ENCODE measurements at regions not wholly inside any gene's neighbourhood (a gene's known extent, or its start where the extent isn't known, plus 50 kb on each side); places are given as distances from the start of the nearest gene placed in this dataset.

DNA sequence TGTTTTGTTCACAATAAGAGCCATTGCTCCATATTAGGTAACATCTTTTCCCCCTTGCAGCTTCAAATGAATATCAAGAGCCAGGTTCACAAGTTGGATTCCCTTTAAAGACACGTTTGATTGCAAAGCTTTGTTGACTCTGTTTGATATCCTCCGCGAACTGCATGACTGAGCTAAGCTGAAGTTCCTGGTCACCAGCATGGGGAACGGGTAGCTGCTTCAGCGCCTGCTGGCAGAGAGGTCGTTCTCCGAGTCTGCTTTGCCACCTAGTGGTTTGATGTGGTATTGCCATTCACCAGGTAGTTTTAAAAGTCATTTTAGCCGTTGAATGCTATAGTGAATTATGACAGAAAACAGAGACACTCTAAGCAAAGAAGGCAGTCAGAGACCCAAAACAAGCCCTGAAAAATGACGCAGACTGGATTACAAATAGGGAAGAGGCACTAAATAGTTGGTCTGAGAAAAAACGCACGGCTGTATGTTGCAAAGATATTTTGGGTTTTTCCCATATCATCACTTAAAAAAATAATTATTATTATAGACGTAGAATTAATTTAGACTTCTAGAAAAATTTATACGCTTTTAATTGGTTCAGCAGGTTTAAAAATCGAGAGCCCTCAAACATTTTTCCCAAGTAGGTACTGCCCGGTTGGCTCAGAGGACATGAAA lies 193.5 kb upstream of the FMN2 start:
- Histone ChIP-seq H3K4me3 (no peak overlapping the region), H3K27ac (no peak overlapping the region), H3K4me1 (replicated peaks in 1 of 2) (peaks cover 6 to 8% of the 10 kb centered on the region in 2 donors)
- peak; percentile 85 to 99 (median 96) for ATAC-seq (replicated peaks in 6 of 8)
- 0 to 31% (median 12%) methylated on average over 4 to 15 of the region's 15 CpGs for WGBS, 10 experiments
- in situ Hi-C loops (cut with MboI; ENCODE audit: low pct_unique_long_range_greater_than_20kb in 2 of 9, low sequenced_read_pairs in 9 of 9, unreplicated experiment in 9 of 9) = loop anchor here in 4 of 9 experiments (10.0 to 25.0 kb wide), 2 partner anchors 486 to 503 kb away; no protein-coding TSS in a partner anchor

- ATAC-seq (replicated peaks in 6 of 8) = no peak
These were observed 191.9 kb upstream of the FMN2 start for GRCh38 chr1:239899747-239900146.

DNA sequence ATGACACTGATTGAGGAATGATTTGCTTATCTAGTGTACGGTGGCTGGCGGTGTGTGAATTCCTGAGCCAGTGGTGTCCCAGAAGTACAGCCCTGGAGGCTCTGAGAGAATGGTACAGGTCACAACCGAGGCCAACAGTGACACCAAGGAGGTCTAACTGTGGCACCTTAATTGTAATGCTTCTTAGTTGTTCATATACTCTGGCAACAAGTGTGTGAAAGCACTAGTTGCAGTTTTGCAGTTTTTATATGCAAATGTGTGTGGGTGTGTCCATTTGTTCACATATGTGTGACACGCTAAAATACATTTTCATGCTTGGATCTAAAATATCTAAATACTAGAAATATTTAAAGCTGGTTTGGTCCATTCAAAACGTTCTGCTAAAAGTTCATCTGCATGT lies 185.3 kb upstream of the FMN2 start:
- no peaks in the 10 kb centered on the region for H3K4me1 ChIP-seq (replicated peaks in 1 of 2)
- ATAC-seq (replicated peaks in 6 of 8) = no peak
- H3K4me3 ChIP-seq = no peak overlapping the region
- in situ Hi-C loops (cut with MboI; ENCODE audit: low pct_unique_long_range_greater_than_20kb in 2 of 9, low sequenced_read_pairs in 9 of 9, unreplicated experiment in 9 of 9) = no loop called here
- H3K27ac ChIP-seq = no peak overlapping the region
- WGBS, 10 experiments = 18 to 100% (median 94%) methylated on average over 1 to 5 of the region's 5 CpGs

More at GRCh38 chr1:239899747-239900146, 191.9 kb upstream of the FMN2 start:
- no peak overlapping the region for H3K27ac ChIP-seq
- in situ Hi-C loops (cut with MboI; ENCODE audit: low pct_unique_long_range_greater_than_20kb in 2 of 9, low sequenced_read_pairs in 9 of 9, unreplicated experiment in 9 of 9) = loop anchor here in 4 of 9 experiments (10.0 to 25.0 kb wide), 2 partner anchors 487 to 505 kb away; no protein-coding TSS in a partner anchor
- peaks cover 6 to 8% of the 10 kb centered on the region in 2 donors for H3K4me1 ChIP-seq (replicated peaks in 1 of 2)
- 40 to 100% (median 93%) methylated on average over 1 to 3 of the region's 3 CpGs; no CpG with 5 or more reads in 5 of the 10 experiments for WGBS, 10 experiments
- no peak overlapping the region for H3K4me3 ChIP-seq

DNA sequence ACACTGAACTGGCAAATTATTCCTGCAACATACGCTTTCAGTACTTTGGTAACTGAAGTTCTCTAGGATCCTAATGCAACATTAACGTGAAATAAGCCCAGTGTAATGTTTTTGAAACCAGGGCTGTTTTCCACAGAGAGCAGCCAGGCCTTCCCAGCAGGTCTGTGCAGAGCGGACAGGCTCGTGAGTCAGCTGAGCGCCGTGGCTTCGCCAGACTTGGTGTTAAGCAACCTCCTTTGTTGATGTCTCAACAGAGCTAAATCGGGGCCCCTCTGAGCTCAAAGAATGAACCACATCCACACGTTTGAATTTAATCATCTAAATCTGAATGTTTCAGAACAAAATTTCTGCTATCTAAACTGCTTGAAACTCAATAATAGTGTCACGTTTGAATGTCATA lies 181.8 kb upstream of the FMN2 start:
- Histone ChIP-seq H3K27ac (no peak overlapping the region), H3K4me3 (no peak overlapping the region), H3K4me1 (replicated peaks in 1 of 2) (no peaks in the 10 kb centered on the region)
- 21 to 97% (median 73%) methylated on average over 3 to 10 of the region's 10 CpGs; no CpG with 5 or more reads in 1 of the 10 experiments for WGBS, 10 experiments
- ATAC-seq (replicated peaks in 6 of 8) = peak in 5 of 8 experiments; percentile 32 to 80 (median 63)
- in situ Hi-C loops (cut with MboI; ENCODE audit: low pct_unique_long_range_greater_than_20kb in 2 of 9, low sequenced_read_pairs in 9 of 9, unreplicated experiment in 9 of 9) = no loop called here

DNA sequence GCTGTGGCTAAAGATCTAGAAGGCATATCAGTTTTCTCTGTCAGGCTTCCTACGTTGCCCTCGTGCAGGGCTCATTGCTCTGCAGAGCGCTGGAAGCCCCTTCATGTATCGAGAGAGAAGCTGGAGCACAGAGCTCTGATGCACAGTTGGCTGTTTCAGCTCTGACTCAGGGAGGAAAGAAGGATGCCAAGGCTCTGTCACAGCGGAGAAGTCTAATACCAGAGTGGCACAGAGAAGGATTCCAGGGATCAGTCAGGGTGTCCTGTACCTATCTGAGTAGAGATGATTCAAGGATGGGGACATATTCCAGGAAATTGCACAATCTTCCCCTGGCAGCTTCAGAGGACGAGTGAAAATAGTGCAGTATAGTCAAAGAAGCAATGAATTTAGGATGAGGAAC lies 179.2 kb upstream of the FMN2 start:
- in situ Hi-C loops (cut with MboI; ENCODE audit: low pct_unique_long_range_greater_than_20kb in 2 of 9, low sequenced_read_pairs in 9 of 9, unreplicated experiment in 9 of 9) = no loop called here
- Histone ChIP-seq H3K4me3 (no peak overlapping the region), H3K27ac (no peak overlapping the region), H3K4me1 (replicated peaks in 1 of 2) (no peaks in the 10 kb centered on the region)
- WGBS, 10 experiments = 0 to 100% (median 80%) methylated on average over 2 to 6 of the region's 6 CpGs
- no peak for ATAC-seq (replicated peaks in 6 of 8)

GRCh38 chr1:239913141-239913585 lies 178.5 kb upstream of the FMN2 start:
- in situ Hi-C loops (cut with MboI; ENCODE audit: low pct_unique_long_range_greater_than_20kb in 2 of 9, low sequenced_read_pairs in 9 of 9, unreplicated experiment in 9 of 9) = no loop called here

GRCh38 chr1:239914751-239915231 lies 176.9 kb upstream of the FMN2 start:
- Histone ChIP-seq H3K4me3 (no peak overlapping the region), H3K27ac (no peak overlapping the region), H3K4me1 (replicated peaks in 1 of 2) (no peaks in the 10 kb centered on the region)
- in situ Hi-C loops (cut with MboI; ENCODE audit: low pct_unique_long_range_greater_than_20kb in 2 of 9, low sequenced_read_pairs in 9 of 9, unreplicated experiment in 9 of 9) = no loop called here
- WGBS, 10 experiments = 0 to 88% (median 50%) methylated on average over 1 to 5 of the region's 5 CpGs; no CpG with 5 or more reads in 1 of the 10 experiments
- peak in 3 of 8 experiments; percentile 91 to 99 (median 98) for ATAC-seq (replicated peaks in 6 of 8)

More at GRCh38 chr1:239913141-239913585, 178.5 kb upstream of the FMN2 start:
- Histone ChIP-seq H3K4me1 (replicated peaks in 1 of 2) (no peaks in the 10 kb centered on the region), H3K4me3 (no peak overlapping the region), H3K27ac (no peak overlapping the region)
- ATAC-seq (replicated peaks in 6 of 8) = no peak
- WGBS, 10 experiments = 40 to 100% (median 92%) methylated on average over 1 to 4 of the region's 4 CpGs

GRCh38 chr1:239918634-239919033 lies 173.0 kb upstream of the FMN2 start:
- Histone ChIP-seq H3K27ac (no peak overlapping the region), H3K4me3 (no peak overlapping the region), H3K4me1 (replicated peaks in 1 of 2) (no peaks in the 10 kb centered on the region)
- in situ Hi-C loops (cut with MboI; ENCODE audit: low pct_unique_long_range_greater_than_20kb in 2 of 9, low sequenced_read_pairs in 9 of 9, unreplicated experiment in 9 of 9) = no loop called here
- ATAC-seq (replicated peaks in 6 of 8) = no peak
- WGBS, 10 experiments = 17 to 100% (median 81%) methylated on average over 1 to 4 of the region's 4 CpGs; no CpG with 5 or more reads in 2 of the 10 experiments

- in situ Hi-C loops (cut with MboI; ENCODE audit: low pct_unique_long_range_greater_than_20kb in 2 of 9, low sequenced_read_pairs in 9 of 9, unreplicated experiment in 9 of 9) = no loop called here
- no peak overlapping the region for H3K27ac ChIP-seq
- WGBS, 10 experiments = 6 to 100% (median 80%) methylated on average over 1 to 2 of the region's 2 CpGs
- H3K4me3 ChIP-seq = no peak overlapping the region
- ATAC-seq (replicated peaks in 6 of 8) = no peak
- no peaks in the 10 kb centered on the region for H3K4me1 ChIP-seq (replicated peaks in 1 of 2)
These were observed 171.5 kb upstream of the FMN2 start for GRCh38 chr1:239920214-239920613.

- 6 to 68% (median 48%) methylated on average over 1 to 4 of the region's 4 CpGs for WGBS, 10 experiments
- Histone ChIP-seq H3K27ac (no peak overlapping the region), H3K4me3 (no peak overlapping the region), H3K4me1 (replicated peaks in 1 of 2) (no peaks in the 10 kb centered on the region)
- ATAC-seq (replicated peaks in 6 of 8) = peak in 1 of 8 experiments; percentile 32
- in situ Hi-C loops (cut with MboI; ENCODE audit: low pct_unique_long_range_greater_than_20kb in 2 of 9, low sequenced_read_pairs in 9 of 9, unreplicated experiment in 9 of 9) = no loop called here
These were observed 168.7 kb upstream of the FMN2 start for GRCh38 chr1:239922778-239923522.

DNA sequence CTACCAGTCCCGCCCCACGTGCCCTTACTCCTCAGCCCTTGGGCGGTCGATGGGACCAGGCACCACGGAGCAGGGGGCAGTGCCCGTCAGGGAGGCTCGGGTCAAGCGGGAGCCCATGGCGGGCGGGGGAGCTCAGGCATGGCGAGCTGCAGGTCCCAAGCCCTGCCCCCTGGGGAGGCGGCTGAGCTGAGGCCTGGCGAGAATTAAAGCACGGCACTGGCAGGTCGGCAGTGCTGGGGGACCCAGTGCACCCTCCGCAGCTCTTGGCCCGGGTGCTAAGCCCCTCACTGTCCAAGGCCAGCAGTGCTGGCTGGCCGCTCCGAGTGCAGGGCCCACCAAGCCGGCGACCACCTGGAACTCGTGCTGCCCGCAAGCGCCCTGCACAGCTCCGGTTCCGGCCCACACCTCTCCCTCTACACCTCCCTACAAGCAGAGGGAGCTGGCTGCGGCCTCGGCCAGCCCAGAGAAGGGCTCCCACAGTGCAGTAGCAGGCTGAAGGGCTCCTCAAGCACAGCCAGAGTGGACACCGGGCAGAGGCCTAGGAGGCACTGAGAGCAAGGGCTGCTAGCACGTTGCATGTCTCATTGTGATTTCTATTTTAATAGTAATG lies 166.8 kb upstream of the FMN2 start:
- in situ Hi-C loops (cut with MboI; ENCODE audit: low pct_unique_long_range_greater_than_20kb in 2 of 9, low sequenced_read_pairs in 9 of 9, unreplicated experiment in 9 of 9) = no loop called here

DNA sequence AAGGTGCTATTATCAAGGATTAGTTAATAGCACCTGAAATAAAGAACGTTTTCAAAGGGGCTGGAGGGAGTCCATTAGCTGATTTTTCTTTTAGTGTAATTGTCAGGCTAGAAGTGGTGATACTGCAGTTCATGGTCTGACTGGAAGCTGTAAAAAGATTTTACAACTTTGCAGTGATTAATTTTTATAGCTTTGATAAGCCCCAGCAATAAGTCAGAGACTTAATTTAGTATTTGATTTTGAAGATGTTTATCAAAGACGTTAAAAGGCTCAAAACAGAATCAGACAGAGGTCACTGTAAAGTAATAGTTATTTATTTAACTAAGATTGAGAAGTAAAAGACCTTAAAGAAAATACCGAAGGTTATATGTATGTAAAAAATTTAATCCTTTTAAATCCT lies 165.5 kb upstream of the FMN2 start:
- in situ Hi-C loops (cut with MboI; ENCODE audit: low pct_unique_long_range_greater_than_20kb in 2 of 9, low sequenced_read_pairs in 9 of 9, unreplicated experiment in 9 of 9) = no loop called here

More for the DNA sequence above, 166.8 kb upstream of the FMN2 start:
- 40 to 100% (median 89%) methylated on average over 1 to 20 of the region's 30 CpGs; no CpG with 5 or more reads in 5 of the 10 experiments for WGBS, 10 experiments
- Histone ChIP-seq H3K4me3 (no peak overlapping the region), H3K4me1 (replicated peaks in 1 of 2) (no peaks in the 10 kb centered on the region), H3K27ac (no peak overlapping the region)
- no peak for ATAC-seq (replicated peaks in 6 of 8)

DNA sequence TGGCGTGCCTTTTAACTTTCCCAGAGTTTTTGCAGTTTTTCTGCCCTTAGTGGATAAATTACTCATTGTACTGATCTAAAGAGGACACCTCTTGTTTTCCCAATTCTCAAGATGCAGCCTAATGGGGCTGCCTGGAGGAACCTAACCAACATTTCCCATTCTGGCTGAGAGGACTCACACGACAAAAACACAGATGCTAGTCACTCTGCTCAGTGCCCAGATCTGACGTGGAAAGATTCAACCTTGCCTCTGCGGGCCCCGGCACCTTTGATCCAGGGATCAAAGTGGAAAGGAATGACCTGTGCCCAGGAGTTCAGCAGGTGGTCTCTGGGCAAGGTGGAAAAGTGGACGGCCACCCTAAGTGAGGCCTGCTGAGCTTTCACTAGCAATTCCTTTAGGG lies 162.4 kb upstream of the FMN2 start:
- no peaks in the 10 kb centered on the region for H3K4me1 ChIP-seq (replicated peaks in 1 of 2)
- no peak overlapping the region for H3K27ac ChIP-seq
- WGBS, 10 experiments = 50 to 100% (median 83%) methylated on average over 1 to 6 of the region's 6 CpGs
- H3K4me3 ChIP-seq = no peak overlapping the region
- in situ Hi-C loops (cut with MboI; ENCODE audit: low pct_unique_long_range_greater_than_20kb in 2 of 9, low sequenced_read_pairs in 9 of 9, unreplicated experiment in 9 of 9) = no loop called here
- ATAC-seq (replicated peaks in 6 of 8) = no peak

More for the DNA sequence above, 165.5 kb upstream of the FMN2 start:
- Histone ChIP-seq H3K4me1 (replicated peaks in 1 of 2) (no peaks in the 10 kb centered on the region), H3K4me3 (no peak overlapping the region), H3K27ac (no peak overlapping the region)
- WGBS, 10 experiments = 34 to 95% (median 72%) methylated on average over 2 to 3 of the region's 3 CpGs
- ATAC-seq (replicated peaks in 6 of 8) = no peak

All from motor neuron (in vitro differentiated cells).